HEK293T (cell line): ENCODE measurements at regions not wholly inside any gene's neighbourhood (a gene's known extent, or its start where the extent isn't known, plus 50 kb on each side); places are given as distances from the start of the nearest gene placed in this dataset.

Source experiments
- CTBP1 ChIP-seq: fragments of 450-650 bp; IDR thresholded peaks from 2 replicates; pipeline ENCODE4 v1.6.1; 2016; ENCODE audit warnings: borderline replicate concordance
- SUZ12 ChIP-seq: fragments of 450-650 bp; IDR thresholded peaks from 2 replicates; pipeline ENCODE4 v1.6.1; 2016; ENCODE audit warnings: mild to moderate bottlenecking

GRCh38 chr5:174167080-174167910 is 121.8 kb downstream of the NSG2 start:
- TF ChIP-seq CTBP1 (no peak), SUZ12 (no peak)
